Osteocyte (in vitro differentiated cells): ENCODE measurements at regions not wholly inside any gene's neighbourhood (a gene's known extent, or its start where the extent isn't known, plus 50 kb on each side); places are given as distances from the start of the nearest gene placed in this dataset.
"Not testable (repeated sequence)": the region's sequence is repeated elsewhere in the genome, so short reads cannot be mapped to it uniquely, and the experiment has no call there.

Experiments
- DNase-seq: peaks from one replicate; pipeline ENCODE4 v3.0.0; 2021; ENCODE audit warnings: mixed read lengths; ENCODE audit not compliant: unreplicated experiment; ENCODE audit errors: extremely low spot score
- H3K27ac Mint-ChIP-seq: one replicate; pipeline ENCODE4 v1.8.0; 2021; ENCODE audit warnings: mild to moderate bottlenecking, mixed read lengths; ENCODE audit not compliant: unreplicated experiment
- H3K27me3 Mint-ChIP-seq: one replicate; pipeline ENCODE4 v1.8.0; 2021; ENCODE audit warnings: mixed read lengths; ENCODE audit not compliant: unreplicated experiment
- H3K36me3 Mint-ChIP-seq: one replicate; pipeline ENCODE4 v1.8.0; 2021; ENCODE audit warnings: mixed read lengths; ENCODE audit not compliant: unreplicated experiment
- H3K4me1 Mint-ChIP-seq: one replicate; pipeline ENCODE4 v1.8.0; 2021; ENCODE audit warnings: mixed read lengths; ENCODE audit not compliant: unreplicated experiment
- H3K4me3 Mint-ChIP-seq: one replicate; pipeline ENCODE4 v1.8.0; 2021; ENCODE audit warnings: mild to moderate bottlenecking, moderate library complexity, mixed read lengths; ENCODE audit not compliant: unreplicated experiment
- H3K9me3 Mint-ChIP-seq: one replicate; pipeline ENCODE4 v1.8.0; 2021; ENCODE audit warnings: mixed read lengths; ENCODE audit not compliant: unreplicated experiment
- TF ChIP-seq, protein P1 (sequence below): fragments of 200-600 bp; sonication (generic); IDR thresholded peaks from 2 replicates; pipeline ENCODE4 v1.5.0; 2021; ENCODE audit warnings: antibody characterized with exemption, mild to moderate bottlenecking, moderate library complexity

DNA sequence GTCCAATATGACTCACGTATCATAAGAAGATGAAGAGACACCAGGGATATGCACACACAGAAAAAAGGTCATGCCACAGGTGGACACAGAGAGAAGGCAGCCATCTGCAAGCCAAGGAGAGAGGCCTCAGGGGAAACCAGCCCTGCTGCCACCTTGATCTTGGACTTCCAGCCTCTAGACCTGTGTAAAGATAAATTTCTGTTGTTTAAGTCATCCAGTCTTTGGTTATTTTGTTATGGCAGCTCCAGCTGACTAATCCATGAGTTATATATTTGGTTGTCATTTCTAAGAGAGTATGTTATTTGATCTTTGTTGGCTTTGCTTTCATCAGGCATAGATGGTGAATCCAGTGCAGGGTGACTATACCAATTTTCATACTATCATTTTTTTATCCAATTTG, 130.2 kb upstream of the DAP start:
- peaks cover 7% of the 10 kb centered on the region for H3K9me3 Mint-ChIP-seq
- TF ChIP-seq, protein P1, sequence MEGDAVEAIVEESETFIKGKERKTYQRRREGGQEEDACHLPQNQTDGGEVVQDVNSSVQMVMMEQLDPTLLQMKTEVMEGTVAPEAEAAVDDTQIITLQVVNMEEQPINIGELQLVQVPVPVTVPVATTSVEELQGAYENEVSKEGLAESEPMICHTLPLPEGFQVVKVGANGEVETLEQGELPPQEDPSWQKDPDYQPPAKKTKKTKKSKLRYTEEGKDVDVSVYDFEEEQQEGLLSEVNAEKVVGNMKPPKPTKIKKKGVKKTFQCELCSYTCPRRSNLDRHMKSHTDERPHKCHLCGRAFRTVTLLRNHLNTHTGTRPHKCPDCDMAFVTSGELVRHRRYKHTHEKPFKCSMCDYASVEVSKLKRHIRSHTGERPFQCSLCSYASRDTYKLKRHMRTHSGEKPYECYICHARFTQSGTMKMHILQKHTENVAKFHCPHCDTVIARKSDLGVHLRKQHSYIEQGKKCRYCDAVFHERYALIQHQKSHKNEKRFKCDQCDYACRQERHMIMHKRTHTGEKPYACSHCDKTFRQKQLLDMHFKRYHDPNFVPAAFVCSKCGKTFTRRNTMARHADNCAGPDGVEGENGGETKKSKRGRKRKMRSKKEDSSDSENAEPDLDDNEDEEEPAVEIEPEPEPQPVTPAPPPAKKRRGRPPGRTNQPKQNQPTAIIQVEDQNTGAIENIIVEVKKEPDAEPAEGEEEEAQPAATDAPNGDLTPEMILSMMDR, result no peak
- H3K36me3 Mint-ChIP-seq, result no peaks in the 10 kb centered on the region
- DNase-seq, result no peak
- no peaks in the 10 kb centered on the region for H3K27me3 Mint-ChIP-seq
- H3K4me3 Mint-ChIP-seq, result no peak overlapping the region
- no peaks in the 10 kb centered on the region for H3K4me1 Mint-ChIP-seq
- no peak overlapping the region for H3K27ac Mint-ChIP-seq

DNA sequence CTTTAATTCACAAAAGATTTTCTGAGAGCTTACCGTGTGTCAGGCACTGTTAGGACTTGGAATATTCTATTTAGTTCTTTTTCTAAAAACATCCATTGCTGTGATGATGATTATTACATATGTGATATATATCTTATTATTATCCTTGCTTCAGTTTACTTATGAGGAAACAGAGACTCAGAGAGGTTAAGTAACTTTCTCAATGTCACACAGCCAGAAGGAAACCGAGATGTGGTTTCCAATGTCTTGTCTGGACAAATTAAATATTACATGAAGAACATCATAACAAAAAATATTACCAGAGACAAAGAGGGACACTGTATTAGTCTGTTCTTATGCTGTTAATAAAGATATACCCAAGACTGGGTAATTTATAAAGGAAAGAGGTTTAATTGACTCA, 125.5 kb upstream of the DAP start:
- TF ChIP-seq, protein P1, result no peak
- no peaks in the 10 kb centered on the region for H3K4me1 Mint-ChIP-seq
- no peak overlapping the region for H3K27ac Mint-ChIP-seq
- no peak overlapping the region for H3K4me3 Mint-ChIP-seq
- no peaks in the 10 kb centered on the region for H3K27me3 Mint-ChIP-seq
- no peaks in the 10 kb centered on the region for H3K36me3 Mint-ChIP-seq
- H3K9me3 Mint-ChIP-seq, result peaks cover 7% of the 10 kb centered on the region
- DNase-seq, result no peak

DNA sequence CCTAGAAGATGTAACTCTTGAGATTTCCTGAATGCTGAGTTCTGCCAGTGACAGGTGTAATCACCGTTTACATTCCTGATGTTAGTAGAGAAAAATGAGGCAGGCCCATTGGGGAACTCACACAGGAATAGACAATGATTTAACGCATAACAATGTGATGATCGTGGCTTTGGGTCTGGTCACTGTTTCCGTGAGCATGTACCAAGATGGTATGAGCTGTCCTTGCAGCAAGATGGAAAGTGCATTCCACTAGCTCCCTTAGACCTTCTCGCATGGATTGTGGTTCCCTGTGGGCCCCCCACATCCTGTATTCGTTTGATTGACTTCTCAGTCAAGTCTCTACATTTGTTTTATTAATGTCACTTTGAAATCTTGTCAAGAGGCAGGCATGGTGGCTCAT, 124.0 kb upstream of the DAP start:
- Mint-ChIP-seq H3K27ac (no peak overlapping the region), H3K4me1 (no peaks in the 10 kb centered on the region), H3K4me3 (no peak overlapping the region), H3K27me3 (peaks cover 2% of the 10 kb centered on the region), H3K9me3 (no peaks in the 10 kb centered on the region), H3K36me3 (no peaks in the 10 kb centered on the region)
- TF ChIP-seq, protein P1, result no peak
- peak; percentile 60 for DNase-seq

DNA sequence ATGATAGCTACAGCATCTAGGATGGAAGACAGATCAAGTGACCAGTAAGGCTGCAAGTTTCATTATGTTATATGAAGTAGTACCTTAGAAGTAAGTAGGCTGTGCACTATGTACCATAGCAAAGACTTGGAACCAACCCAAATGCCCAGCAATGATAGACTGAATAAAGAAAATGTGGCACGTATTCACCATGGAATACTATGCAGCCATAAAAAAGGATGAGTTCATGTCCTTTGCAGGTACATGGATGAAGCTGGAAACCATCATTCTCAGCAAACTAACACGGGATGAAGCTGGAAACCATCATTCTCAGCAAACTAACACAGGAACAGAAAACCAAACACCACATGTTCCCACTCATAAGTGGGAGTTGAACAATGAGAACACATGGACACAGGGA, 122.9 kb upstream of the DAP start:
- H3K4me1 Mint-ChIP-seq, H3K4me3 Mint-ChIP-seq, H3K27ac Mint-ChIP-seq, H3K9me3 Mint-ChIP-seq, DNase-seq, H3K36me3 Mint-ChIP-seq, H3K27me3 Mint-ChIP-seq: not testable (repeated sequence)

DNA sequence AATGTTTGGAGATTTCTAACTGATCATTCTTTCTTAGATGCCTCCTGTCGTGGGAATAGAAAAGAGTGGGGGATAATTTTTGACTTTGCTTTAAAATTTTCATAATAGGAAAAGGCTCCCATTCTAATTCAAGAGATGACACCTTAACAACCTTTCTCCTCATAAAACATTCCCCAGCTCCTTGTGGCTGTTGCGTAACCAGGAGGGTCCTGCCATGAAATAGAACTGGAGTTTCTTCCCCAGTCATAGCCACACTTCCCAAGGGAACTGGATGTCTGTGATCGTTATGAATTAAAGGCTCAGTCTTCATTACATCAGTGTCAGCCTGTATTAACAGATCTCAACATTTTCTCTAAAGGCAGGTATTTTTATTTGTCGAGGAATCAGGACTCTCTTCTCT, 119.9 kb upstream of the DAP start:
- H3K4me1 Mint-ChIP-seq, result no peaks in the 10 kb centered on the region
- DNase-seq, result no peak
- TF ChIP-seq, protein P1, result no peak
- H3K9me3 Mint-ChIP-seq, result no peaks in the 10 kb centered on the region
- peaks cover 6% of the 10 kb centered on the region for H3K27me3 Mint-ChIP-seq
- no peaks in the 10 kb centered on the region for H3K36me3 Mint-ChIP-seq
- H3K27ac Mint-ChIP-seq, result no peak overlapping the region
- no peak overlapping the region for H3K4me3 Mint-ChIP-seq

DNA sequence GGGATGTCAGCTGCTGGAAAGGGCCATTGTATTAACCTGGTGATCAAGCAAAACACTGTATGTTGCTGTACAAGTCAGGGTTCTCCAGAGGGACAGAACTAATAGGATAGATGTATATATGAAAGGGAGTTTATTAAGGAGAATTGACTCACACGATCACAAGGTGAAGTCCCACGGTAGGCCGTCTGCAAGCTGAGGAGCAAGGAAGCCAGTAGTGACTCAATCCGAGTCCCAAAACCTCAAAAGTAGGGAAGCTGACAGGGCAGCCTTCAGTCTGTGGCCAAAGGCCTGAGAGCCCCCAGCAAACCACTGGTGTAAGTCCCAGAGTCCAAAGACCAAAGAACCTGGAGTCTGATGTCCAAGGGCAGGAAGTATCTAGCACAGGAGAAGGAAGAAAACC, 116.0 kb upstream of the DAP start:
- not testable (repeated sequence) for H3K9me3 Mint-ChIP-seq, H3K27me3 Mint-ChIP-seq, H3K4me3 Mint-ChIP-seq, H3K27ac Mint-ChIP-seq, H3K4me1 Mint-ChIP-seq, DNase-seq, H3K36me3 Mint-ChIP-seq
